ENCODE measurements at regions not wholly inside any gene's neighbourhood (a gene's known extent, or its start where the extent isn't known, plus 50 kb on each side); places are given as distances from the start of the nearest gene placed in this dataset.

GRCh38 chr5:6950860-6951259 lies 237.6 kb downstream of the TENT4A start:
- TF ChIP-seq CTCF (conservative IDR thresholded peaks at IDR 0.05; ENCODE audit: low read depth, low read length) (no peak), EZH2 (IDR thresholded peaks at IDR 0.05; ENCODE audit: borderline replicate concordance, low read depth, low read length, poor library complexity, severe bottlenecking) (no peak)

Data from A673 (cell line).